ENCODE measurements at regions not wholly inside any gene's neighbourhood (a gene's known extent, or its start where the extent isn't known, plus 50 kb on each side); places are given as distances from the start of the nearest gene placed in this dataset.
A peak's percentile ranks its signal among the peaks of the same experiment; 100 is the strongest.

GRCh38 chr5:163569284-163569683, 63.9 kb downstream of the MAT2B start:
- TF ChIP-seq, protein P1, sequence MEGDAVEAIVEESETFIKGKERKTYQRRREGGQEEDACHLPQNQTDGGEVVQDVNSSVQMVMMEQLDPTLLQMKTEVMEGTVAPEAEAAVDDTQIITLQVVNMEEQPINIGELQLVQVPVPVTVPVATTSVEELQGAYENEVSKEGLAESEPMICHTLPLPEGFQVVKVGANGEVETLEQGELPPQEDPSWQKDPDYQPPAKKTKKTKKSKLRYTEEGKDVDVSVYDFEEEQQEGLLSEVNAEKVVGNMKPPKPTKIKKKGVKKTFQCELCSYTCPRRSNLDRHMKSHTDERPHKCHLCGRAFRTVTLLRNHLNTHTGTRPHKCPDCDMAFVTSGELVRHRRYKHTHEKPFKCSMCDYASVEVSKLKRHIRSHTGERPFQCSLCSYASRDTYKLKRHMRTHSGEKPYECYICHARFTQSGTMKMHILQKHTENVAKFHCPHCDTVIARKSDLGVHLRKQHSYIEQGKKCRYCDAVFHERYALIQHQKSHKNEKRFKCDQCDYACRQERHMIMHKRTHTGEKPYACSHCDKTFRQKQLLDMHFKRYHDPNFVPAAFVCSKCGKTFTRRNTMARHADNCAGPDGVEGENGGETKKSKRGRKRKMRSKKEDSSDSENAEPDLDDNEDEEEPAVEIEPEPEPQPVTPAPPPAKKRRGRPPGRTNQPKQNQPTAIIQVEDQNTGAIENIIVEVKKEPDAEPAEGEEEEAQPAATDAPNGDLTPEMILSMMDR (IDR thresholded peaks at IDR 0.05), result peak; percentile 64

DNA sequence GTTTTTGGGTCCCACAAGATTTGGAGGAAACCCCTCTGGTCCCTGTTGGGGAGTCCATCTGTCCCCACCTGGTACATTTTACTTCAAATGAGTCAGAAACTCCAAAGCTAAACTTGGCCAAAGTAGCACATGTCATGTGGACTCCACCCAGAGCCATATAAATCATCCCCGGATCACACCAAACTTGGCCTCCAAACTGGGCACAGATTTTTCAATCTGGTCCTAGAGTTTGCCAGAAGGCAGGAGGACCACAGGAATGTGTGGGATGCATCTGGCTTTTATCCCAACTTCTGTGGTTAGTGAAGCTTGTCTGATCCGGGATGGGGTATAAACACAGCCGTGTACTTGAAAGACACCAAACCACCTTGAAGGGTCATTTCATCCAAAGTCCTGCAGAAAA, 66.3 kb downstream of the MAT2B start:
- TF ChIP-seq, protein P1 (IDR thresholded peaks at IDR 0.05), result no peak

GRCh38 chr5:163574472-163575440, 69.3 kb downstream of the MAT2B start:
- TF ChIP-seq, protein P1 (IDR thresholded peaks at IDR 0.05), result no peak

- TF ChIP-seq, protein P1 (IDR thresholded peaks at IDR 0.05), result no peak
Measured at GRCh38 chr5:163578652-163579051, 73.2 kb downstream of the MAT2B start.

- TF ChIP-seq, protein P1 (IDR thresholded peaks at IDR 0.05), result no peak
Measured at GRCh38 chr5:163579729-163580128, 74.3 kb downstream of the MAT2B start.

- TF ChIP-seq, protein P1 (IDR thresholded peaks at IDR 0.05), result no peak
Measured at GRCh38 chr5:163580516-163580915, 75.1 kb downstream of the MAT2B start.

DNA sequence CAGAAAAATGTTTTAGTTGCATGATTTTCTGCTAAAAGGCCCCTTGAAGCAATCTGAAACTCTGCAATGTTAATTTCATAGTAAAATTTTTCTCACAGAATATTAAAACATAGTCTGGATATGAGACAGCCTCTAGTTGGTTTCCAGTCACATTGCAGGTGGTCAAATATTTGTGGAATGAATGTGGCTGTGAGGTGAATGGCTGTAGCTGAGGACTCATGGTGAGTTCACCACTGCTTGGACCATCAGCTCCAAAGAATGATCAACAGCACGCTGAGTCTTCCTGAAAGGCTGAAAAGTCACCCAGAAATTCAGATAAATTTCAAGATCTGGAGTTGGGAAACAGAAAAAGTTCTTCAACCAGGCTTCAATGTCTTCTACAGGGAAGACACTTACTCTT, 79.8 kb downstream of the MAT2B start:
- TF ChIP-seq, protein P1 (IDR thresholded peaks at IDR 0.05), result no peak

Data from LNCAP (cell line).